H9 (cell line): ENCODE measurements at regions not wholly inside any gene's neighbourhood (a gene's known extent, or its start where the extent isn't known, plus 50 kb on each side); places are given as distances from the start of the nearest gene placed in this dataset.

Experiments used
- DNase-seq: peaks from one replicate; pipeline ENCODE4 v3.0.0-alpha.2; 2017
- H2AFZ ChIP-seq: one replicate; pipeline ENCODE4 v1.6.1; 2013; ENCODE audit warnings: mild to moderate bottlenecking, low read length, control low read depth, moderate library complexity
- H2AK5ac ChIP-seq: 2 replicates; pipeline ENCODE4 v1.6.1; 2013; ENCODE audit warnings: low read length, control low read depth, mixed read lengths; ENCODE audit not compliant: insufficient read length
- H2BK120ac ChIP-seq: one replicate; pipeline ENCODE4 v1.6.1; 2013; ENCODE audit warnings: low read depth, mild to moderate bottlenecking, low read length, control low read depth, inconsistent platforms; ENCODE audit not compliant: poor library complexity, severe bottlenecking
- H2BK12ac ChIP-seq: 2 replicates; pipeline ENCODE4 v1.6.1; 2013; ENCODE audit warnings: low read length, control low read depth, mixed read lengths, low read depth; ENCODE audit not compliant: insufficient read length
- H2BK15ac ChIP-seq: 2 replicates; pipeline ENCODE4 v1.6.1; 2013; ENCODE audit warnings: low read depth, low read length, control low read depth
- H2BK20ac ChIP-seq: one replicate; pipeline ENCODE4 v1.6.1; 2013; ENCODE audit warnings: low read depth, mild to moderate bottlenecking, low read length, control low read depth, inconsistent platforms; ENCODE audit not compliant: poor library complexity, severe bottlenecking
- H2BK5ac ChIP-seq: 2 replicates; pipeline ENCODE4 v1.6.1; 2013; ENCODE audit warnings: low read length, control low read depth, mixed read lengths; ENCODE audit not compliant: insufficient read length
- H3K14ac ChIP-seq: 2 replicates; pipeline ENCODE4 v1.6.1; 2013; ENCODE audit warnings: low read length, control low read depth; ENCODE audit not compliant: insufficient read depth
- H3K18ac ChIP-seq: 2 replicates; pipeline ENCODE4 v1.6.1; 2013; ENCODE audit warnings: low read depth, mild to moderate bottlenecking, mixed read lengths, low read length, control low read depth; ENCODE audit not compliant: insufficient read length
- H3K23ac ChIP-seq: 2 replicates; pipeline ENCODE4 v1.6.1; 2013; ENCODE audit warnings: low read length, control low read depth, mixed read lengths, low read depth; ENCODE audit not compliant: insufficient read length
- H3K23me2 ChIP-seq: 2 replicates; pipeline ENCODE4 v1.6.1; 2013; ENCODE audit warnings: low read depth, mild to moderate bottlenecking, mixed read lengths, low read length, control low read depth; ENCODE audit not compliant: insufficient read length, poor library complexity, severe bottlenecking
- H3K27ac ChIP-seq: 2 replicates; pipeline ENCODE4 v1.5.1; 2013; ENCODE audit warnings: low read length, control low read depth, mixed read lengths, low read depth; ENCODE audit not compliant: insufficient read length
- H3K27me3 ChIP-seq: 2 replicates; pipeline ENCODE4 v1.6.1; 2013; ENCODE audit warnings: low read length, control low read depth, inconsistent platforms; ENCODE audit not compliant: insufficient read depth
- H3K4ac ChIP-seq: 2 replicates; pipeline ENCODE4 v1.6.1; 2013; ENCODE audit warnings: low read depth, mild to moderate bottlenecking, control low read depth, inconsistent platforms, low read length, moderate library complexity
- H3K4me1 ChIP-seq: 2 replicates; pipeline ENCODE4 v1.6.1; 2013; ENCODE audit warnings: low read length, control low read depth, inconsistent platforms; ENCODE audit not compliant: insufficient read depth
- H3K4me2 ChIP-seq: 2 replicates; pipeline ENCODE4 v1.6.1; 2013; ENCODE audit warnings: low read length, control low read depth, mixed read lengths; ENCODE audit not compliant: insufficient read length, insufficient read depth
- H3K56ac ChIP-seq: 2 replicates; pipeline ENCODE4 v1.6.1; 2013; ENCODE audit warnings: low read depth, mild to moderate bottlenecking, mixed read lengths, low read length, control low read depth; ENCODE audit not compliant: insufficient read length
- H3K79me1 ChIP-seq: 2 replicates; pipeline ENCODE4 v1.6.1; 2013; ENCODE audit warnings: low read depth, mild to moderate bottlenecking, moderate library complexity, low read length, control low read depth, inconsistent platforms; ENCODE audit not compliant: insufficient read depth, poor library complexity, severe bottlenecking
- H3K79me2 ChIP-seq: 2 replicates; pipeline ENCODE4 v1.6.1; 2013; ENCODE audit warnings: low read length, control low read depth, inconsistent platforms; ENCODE audit not compliant: insufficient read depth
- H3K9ac ChIP-seq: 2 replicates; pipeline ENCODE4 v1.6.1; 2013; ENCODE audit warnings: low read length, control low read depth, mixed read lengths; ENCODE audit not compliant: insufficient read length; ENCODE audit errors: extremely low read depth
- H3K9me3 ChIP-seq: one replicate; pipeline ENCODE4 v1.6.1; 2013; ENCODE audit warnings: low read depth, low read length, inconsistent platforms; ENCODE audit not compliant: control insufficient read depth
- H3T11ph ChIP-seq: one replicate; pipeline ENCODE4 v1.6.1; 2013; ENCODE audit warnings: mild to moderate bottlenecking, low read length, control low read depth, inconsistent platforms
- H4K20me1 ChIP-seq: one replicate; pipeline ENCODE4 v1.6.1; 2013; ENCODE audit not compliant: control insufficient read depth, insufficient read length, insufficient read depth
- H4K5ac ChIP-seq: 2 replicates; pipeline ENCODE4 v1.6.1; 2013; ENCODE audit warnings: low read depth, mild to moderate bottlenecking, mixed read lengths, low read length, control low read depth; ENCODE audit not compliant: insufficient read length
- H4K8ac ChIP-seq: replicated peaks from 2 replicates; pipeline ENCODE4 v1.6.1; 2013; ENCODE audit warnings: low read length, control low read depth, mixed read lengths, low read depth; ENCODE audit not compliant: insufficient read length
- H4K91ac ChIP-seq: 2 replicates; pipeline ENCODE4 v1.6.1; 2013; ENCODE audit warnings: low read depth, mild to moderate bottlenecking, moderate library complexity, mixed read lengths, low read length, control low read depth; ENCODE audit not compliant: insufficient read length
- H3K27ac Mint-ChIP-seq, 3 experiments: 2 replicates in 2 of 3; 3 replicates in 1 of 3; pipeline ENCODE4 v1.8.0; 2020 to 2021; ENCODE audit warnings: mixed read lengths in 3 of 3, mild to moderate bottlenecking in 1 of 3, moderate library complexity in 1 of 3
- H3K27me3 Mint-ChIP-seq: 2 replicates; pipeline ENCODE4 v1.8.0; 2021; ENCODE audit warnings: low read depth, mild to moderate bottlenecking, moderate library complexity, mixed read lengths
- H3K36me3 Mint-ChIP-seq, 3 experiments: 2 replicates in 2 of 3; 3 replicates in 1 of 3; pipeline ENCODE4 v1.8.0; 2020 to 2021; ENCODE audit warnings: low read depth in 3 of 3, mixed read lengths in 3 of 3; ENCODE audit not compliant: insufficient read depth in 1 of 3
- H3K4me1 Mint-ChIP-seq, 2 experiments: 2 replicates each; pipeline ENCODE4 v1.8.0; 2020; ENCODE audit warnings: mixed read lengths in 2 of 2
- H3K4me3 Mint-ChIP-seq, 2 experiments: 2 replicates in 1 of 2; 3 replicates in 1 of 2; pipeline ENCODE4 v1.8.0; 2020 to 2021; ENCODE audit warnings: mild to moderate bottlenecking in 2 of 2, mixed read lengths in 2 of 2, moderate library complexity in 1 of 2
- H3K9me3 Mint-ChIP-seq, 2 experiments: 2 replicates in 1 of 2; 3 replicates in 1 of 2; pipeline ENCODE4 v1.8.0; 2020; ENCODE audit warnings: mild to moderate bottlenecking in 2 of 2, mixed read lengths in 2 of 2, moderate library complexity in 1 of 2
- WGBS: extraction: QIAGEN DNeasy Blood & Tissue Kit; methylation state at CpG from one replicate; pipeline ENCODE4 v1.1.7; 2013; ENCODE audit warnings: missing lambda C conversion rate, low lambda C conversion rate, mixed read lengths; ENCODE audit not compliant: insufficient read length; ENCODE audit errors: extremely low coverage; 5-methylcytosine and 5-hydroxymethylcytosine counted together
- TF ChIP-seq, protein P1 (sequence below): fragments of 200-600 bp; sonication (generic); conservative IDR thresholded peaks from 3 replicates; pipeline ENCODE4 v1.8.0; 2021; ENCODE audit warnings: antibody characterized with exemption, mild to moderate bottlenecking

DNA sequence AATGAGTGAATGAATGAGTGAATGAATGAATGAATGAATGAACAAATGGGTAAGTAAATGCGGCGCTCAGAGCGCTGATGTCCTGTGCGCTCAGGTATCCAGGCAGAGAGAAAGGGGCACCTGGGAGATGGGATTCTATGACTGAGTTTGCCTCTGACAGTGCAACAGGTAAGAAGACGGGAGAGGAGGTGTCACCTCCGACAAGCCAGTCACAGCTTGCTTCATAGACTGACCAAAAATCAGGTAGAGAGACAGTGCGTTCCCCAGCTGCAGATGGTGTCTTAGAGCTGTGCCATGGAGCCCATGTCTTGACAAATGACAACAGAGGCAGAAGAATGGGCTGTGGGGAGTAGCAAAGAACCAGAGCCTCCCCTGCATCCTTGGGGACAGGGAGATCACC is 327.3 kb downstream of the FGFR2 start:
- Histone ChIP-seq H3K9me3 (no peaks in the 10 kb centered on the region), H3K79me1 (no peaks in the 10 kb centered on the region), H4K91ac (no peak overlapping the region), H3K27me3 (no peaks in the 10 kb centered on the region), H2BK20ac (no peak overlapping the region), H2AFZ (no peak overlapping the region), H3K4ac (no peak overlapping the region), H4K8ac (no peak overlapping the region), H3K79me2 (no peaks in the 10 kb centered on the region), H3K14ac (no peak overlapping the region), H3K27ac (no peak overlapping the region), H4K20me1 (no peaks in the 10 kb centered on the region), H3K23ac (no peak overlapping the region), H3K56ac (no peak overlapping the region), H2AK5ac (no peak overlapping the region), H3K4me1 (no peaks in the 10 kb centered on the region), H4K5ac (no peak overlapping the region), H2BK120ac (no peak overlapping the region), H2BK15ac (no peak overlapping the region), H3T11ph (no peak overlapping the region), H3K23me2 (no peaks in the 10 kb centered on the region), H2BK12ac (no peak overlapping the region), H3K18ac (no peak overlapping the region), H2BK5ac (no peak overlapping the region), H3K9ac (no peak overlapping the region), H3K4me2 (no peak overlapping the region)
- H3K9me3 Mint-ChIP-seq = no peaks in the 10 kb centered on the region
- peaks cover 5% of the 10 kb centered on the region for H3K27me3 Mint-ChIP-seq
- H3K4me3 Mint-ChIP-seq = no peak overlapping the region
- TF ChIP-seq, protein P1, sequence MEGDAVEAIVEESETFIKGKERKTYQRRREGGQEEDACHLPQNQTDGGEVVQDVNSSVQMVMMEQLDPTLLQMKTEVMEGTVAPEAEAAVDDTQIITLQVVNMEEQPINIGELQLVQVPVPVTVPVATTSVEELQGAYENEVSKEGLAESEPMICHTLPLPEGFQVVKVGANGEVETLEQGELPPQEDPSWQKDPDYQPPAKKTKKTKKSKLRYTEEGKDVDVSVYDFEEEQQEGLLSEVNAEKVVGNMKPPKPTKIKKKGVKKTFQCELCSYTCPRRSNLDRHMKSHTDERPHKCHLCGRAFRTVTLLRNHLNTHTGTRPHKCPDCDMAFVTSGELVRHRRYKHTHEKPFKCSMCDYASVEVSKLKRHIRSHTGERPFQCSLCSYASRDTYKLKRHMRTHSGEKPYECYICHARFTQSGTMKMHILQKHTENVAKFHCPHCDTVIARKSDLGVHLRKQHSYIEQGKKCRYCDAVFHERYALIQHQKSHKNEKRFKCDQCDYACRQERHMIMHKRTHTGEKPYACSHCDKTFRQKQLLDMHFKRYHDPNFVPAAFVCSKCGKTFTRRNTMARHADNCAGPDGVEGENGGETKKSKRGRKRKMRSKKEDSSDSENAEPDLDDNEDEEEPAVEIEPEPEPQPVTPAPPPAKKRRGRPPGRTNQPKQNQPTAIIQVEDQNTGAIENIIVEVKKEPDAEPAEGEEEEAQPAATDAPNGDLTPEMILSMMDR = no peak
- no peak for DNase-seq
- H3K36me3 Mint-ChIP-seq = no peaks in the 10 kb centered on the region
- whole genome bisulfite sequencing = no CpG with 5 or more reads among the region's 7 CpGs
- no peak overlapping the region; a peak in 1 of 7 replicates for H3K27ac Mint-ChIP-seq
- peaks cover 0 to 3% of the 10 kb centered on the region in 2 experiments; a peak in 1 of 4 replicates for H3K4me1 Mint-ChIP-seq
